Ovary (tissue), 7 donors: ENCODE measurements at regions not wholly inside any gene's neighbourhood (a gene's known extent, or its start where the extent isn't known, plus 50 kb on each side); places are given as distances from the start of the nearest gene placed in this dataset.

Source experiments
- DNase-seq, 5 donors: peaks; one replicate each; pipeline ENCODE4 v3.0.0-alpha.2; 2019 to 2020
- H3K27ac ChIP-seq, 2 donors: fragments of 200-600 bp; one replicate each; pipeline versions ENCODE4 v1.5.1 to v1.8.0; 2019 to 2022
- H3K27me3 ChIP-seq: fragments of 200-600 bp; one replicate; pipeline ENCODE4 v1.8.0; 2022
- H3K36me3 ChIP-seq: fragments of 200-600 bp; sonication (generic); one replicate; pipeline ENCODE4 v1.5.1; 2019
- H3K4me1 ChIP-seq: one replicate; pipeline ENCODE4 v1.8.1; 2013; ENCODE audit warnings: mild to moderate bottlenecking, moderate library complexity; ENCODE audit not compliant: insufficient read depth
- H3K4me3 ChIP-seq: fragments of 200-600 bp; sonication (generic); one replicate; pipeline ENCODE4 v1.5.1; 2017
- H3K9me3 ChIP-seq, 2 donors: fragments of 200-600 bp in 1 of 2; sonication (generic) in 1 of 2; one replicate each; pipeline versions ENCODE4 v1.5.1 to v1.8.1; 2013 to 2019; ENCODE audit warnings: mild to moderate bottlenecking in 1 of 2, moderate library complexity in 1 of 2
- EP300 ChIP-seq: sonication (generic); formaldehyde crosslinking; IDR thresholded peaks from one replicate; pipeline ENCODE4 v1.6.1; 2017; ENCODE audit warnings: antibody characterized with exemption
- POLR2A ChIP-seq: fragments of 450-650 bp; IDR thresholded peaks from one replicate; pipeline ENCODE4 v1.6.1; 2017; ENCODE audit warnings: antibody characterized with exemption, mild to moderate bottlenecking, moderate library complexity
- WGBS, 3 donors: extraction: QIAGEN DNeasy Blood & Tissue Kit in 1 of 3; methylation state at CpG; one replicate each; pipeline versions ENCODE4 v1.1.5 to v1.1.7; 2013 to 2017; 5-methylcytosine and 5-hydroxymethylcytosine counted together
- intact Hi-C, 4 donors: fragments of 100-400 bp; cut with DNase I; formaldehyde crosslinking; loops; one replicate each; pipeline versions ENCODE4 v1.11.0 to v1.15.1; 2022 to 2023
- TF ChIP-seq, protein P1 (sequence below), 3 donors: fragments of 450-650 bp in 2 of 3; fragments of 200-600 bp in 1 of 3; IDR thresholded peaks; one replicate each; pipeline versions ENCODE4 v1.5.1 to v1.8.0; 2016 to 2022; ENCODE audit warnings: antibody characterized with exemption in 3 of 3, mild to moderate bottlenecking in 1 of 3
- donor health status: DM: no; HTN: no; CAD: no; lungs with moderate emphysema.
- donor health status: DM: no; HTN: no; CAD: no.
- donor health status: Bipolar disorder and iron deficiency.
- donor health status: DM: no; HTN: no; CAD: no.
- donor health status: DM: yes; HTN: yes; CAD: no.

GRCh38 chr9:8255850-8256249, 456.3 kb upstream of the DMAC1 start:
- Histone ChIP-seq H3K27me3 (no peaks in the 10 kb centered on the region), H3K9me3 (no peaks in the 10 kb centered on the region), H3K4me1 (peaks cover 2% of the 10 kb centered on the region), H3K4me3 (no peak overlapping the region), H3K36me3 (no peaks in the 10 kb centered on the region), H3K27ac (no peak overlapping the region)
- intact Hi-C loops = no loop called here
- TF ChIP-seq POLR2A (no peak), EP300 (no peak)
- TF ChIP-seq, protein P1, sequence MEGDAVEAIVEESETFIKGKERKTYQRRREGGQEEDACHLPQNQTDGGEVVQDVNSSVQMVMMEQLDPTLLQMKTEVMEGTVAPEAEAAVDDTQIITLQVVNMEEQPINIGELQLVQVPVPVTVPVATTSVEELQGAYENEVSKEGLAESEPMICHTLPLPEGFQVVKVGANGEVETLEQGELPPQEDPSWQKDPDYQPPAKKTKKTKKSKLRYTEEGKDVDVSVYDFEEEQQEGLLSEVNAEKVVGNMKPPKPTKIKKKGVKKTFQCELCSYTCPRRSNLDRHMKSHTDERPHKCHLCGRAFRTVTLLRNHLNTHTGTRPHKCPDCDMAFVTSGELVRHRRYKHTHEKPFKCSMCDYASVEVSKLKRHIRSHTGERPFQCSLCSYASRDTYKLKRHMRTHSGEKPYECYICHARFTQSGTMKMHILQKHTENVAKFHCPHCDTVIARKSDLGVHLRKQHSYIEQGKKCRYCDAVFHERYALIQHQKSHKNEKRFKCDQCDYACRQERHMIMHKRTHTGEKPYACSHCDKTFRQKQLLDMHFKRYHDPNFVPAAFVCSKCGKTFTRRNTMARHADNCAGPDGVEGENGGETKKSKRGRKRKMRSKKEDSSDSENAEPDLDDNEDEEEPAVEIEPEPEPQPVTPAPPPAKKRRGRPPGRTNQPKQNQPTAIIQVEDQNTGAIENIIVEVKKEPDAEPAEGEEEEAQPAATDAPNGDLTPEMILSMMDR (IDR thresholded peaks at IDR 0.05) = no peak
- DNase-seq = no peak

GRCh38 chr9:8254541-8254940, 455.0 kb upstream of the DMAC1 start:
- TF ChIP-seq, protein P1 (IDR thresholded peaks at IDR 0.05) = no peak
- TF ChIP-seq POLR2A (no peak), EP300 (no peak)
- intact Hi-C loops = no loop called here
- no peaks in the 10 kb centered on the region for H3K9me3 ChIP-seq

GRCh38 chr9:8252445-8252844, 452.9 kb upstream of the DMAC1 start:
- H3K36me3 ChIP-seq = no peaks in the 10 kb centered on the region
- intact Hi-C loops = no loop called here
- no peaks in the 10 kb centered on the region for H3K9me3 ChIP-seq
- no peaks in the 10 kb centered on the region for H3K27me3 ChIP-seq
- 92 to 97% (median 95%) methylated on average over 4 of the region's 4 CpGs for WGBS, 3 donors
- H3K4me3 ChIP-seq = no peak overlapping the region
- DNase-seq = no peak
- TF ChIP-seq, protein P1 (IDR thresholded peaks at IDR 0.05) = no peak
- no peak for TF ChIP-seq EP300
- TF ChIP-seq POLR2A = no peak
- H3K4me1 ChIP-seq = peaks cover 2% of the 10 kb centered on the region
- no peak overlapping the region for H3K27ac ChIP-seq

More at GRCh38 chr9:8254541-8254940, 455.0 kb upstream of the DMAC1 start:
- H3K36me3 ChIP-seq = no peaks in the 10 kb centered on the region
- H3K27me3 ChIP-seq = no peaks in the 10 kb centered on the region
- H3K4me3 ChIP-seq = no peak overlapping the region
- H3K4me1 ChIP-seq = peaks cover 2% of the 10 kb centered on the region
- DNase-seq = no peak
- 79 to 86% (median 83%) methylated on average over 4 of the region's 4 CpGs for WGBS, 3 donors
- no peak overlapping the region for H3K27ac ChIP-seq

DNA sequence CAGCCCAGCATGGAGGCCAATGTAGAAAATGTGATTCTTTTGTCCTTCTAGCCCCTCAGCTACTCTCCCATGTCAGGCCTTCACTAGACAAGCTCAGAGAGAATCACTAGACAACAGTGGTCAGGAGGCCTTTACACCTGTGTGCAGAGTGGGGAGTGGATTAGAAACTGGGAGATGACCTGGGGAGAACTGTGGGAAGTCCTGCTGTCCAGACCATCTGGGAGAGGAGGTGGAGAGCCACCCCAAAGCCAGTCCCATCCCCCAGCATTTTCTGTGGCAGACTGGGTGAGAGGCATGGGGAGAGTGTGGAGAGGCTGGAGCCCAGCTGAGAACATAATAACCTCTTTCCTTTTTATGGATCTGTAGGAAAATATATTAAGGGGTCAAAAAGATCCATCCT, 452.0 kb upstream of the DMAC1 start:
- H3K4me3 ChIP-seq = no peak overlapping the region
- intact Hi-C loops = no loop called here
- no peak overlapping the region for H3K27ac ChIP-seq
- no peaks in the 10 kb centered on the region for H3K36me3 ChIP-seq
- no peaks in the 10 kb centered on the region for H3K9me3 ChIP-seq
- TF ChIP-seq POLR2A (no peak), EP300 (no peak)
- TF ChIP-seq, protein P1 (IDR thresholded peaks at IDR 0.05) = no peak
- DNase-seq = no peak
- H3K27me3 ChIP-seq = no peaks in the 10 kb centered on the region
- peaks cover 2% of the 10 kb centered on the region for H3K4me1 ChIP-seq
